GM18505 (cell line): ENCODE measurements at regions not wholly inside any gene's neighbourhood (a gene's known extent, or its start where the extent isn't known, plus 50 kb on each side); places are given as distances from the start of the nearest gene placed in this dataset.

Experiments
- ATAC-seq: cut with Tn5 transposase; IDR thresholded peaks from one replicate; pipeline ENCODE4 v1.9.1; 2021; ENCODE audit not compliant: unreplicated experiment
- POLR2A ChIP-seq: IDR thresholded peaks from 4 replicates; pipeline ENCODE4 v1.6.1; 2011; ENCODE audit warnings: borderline replicate concordance; ENCODE audit not compliant: insufficient read depth, insufficient read length; ENCODE audit errors: extremely low read depth

DNA sequence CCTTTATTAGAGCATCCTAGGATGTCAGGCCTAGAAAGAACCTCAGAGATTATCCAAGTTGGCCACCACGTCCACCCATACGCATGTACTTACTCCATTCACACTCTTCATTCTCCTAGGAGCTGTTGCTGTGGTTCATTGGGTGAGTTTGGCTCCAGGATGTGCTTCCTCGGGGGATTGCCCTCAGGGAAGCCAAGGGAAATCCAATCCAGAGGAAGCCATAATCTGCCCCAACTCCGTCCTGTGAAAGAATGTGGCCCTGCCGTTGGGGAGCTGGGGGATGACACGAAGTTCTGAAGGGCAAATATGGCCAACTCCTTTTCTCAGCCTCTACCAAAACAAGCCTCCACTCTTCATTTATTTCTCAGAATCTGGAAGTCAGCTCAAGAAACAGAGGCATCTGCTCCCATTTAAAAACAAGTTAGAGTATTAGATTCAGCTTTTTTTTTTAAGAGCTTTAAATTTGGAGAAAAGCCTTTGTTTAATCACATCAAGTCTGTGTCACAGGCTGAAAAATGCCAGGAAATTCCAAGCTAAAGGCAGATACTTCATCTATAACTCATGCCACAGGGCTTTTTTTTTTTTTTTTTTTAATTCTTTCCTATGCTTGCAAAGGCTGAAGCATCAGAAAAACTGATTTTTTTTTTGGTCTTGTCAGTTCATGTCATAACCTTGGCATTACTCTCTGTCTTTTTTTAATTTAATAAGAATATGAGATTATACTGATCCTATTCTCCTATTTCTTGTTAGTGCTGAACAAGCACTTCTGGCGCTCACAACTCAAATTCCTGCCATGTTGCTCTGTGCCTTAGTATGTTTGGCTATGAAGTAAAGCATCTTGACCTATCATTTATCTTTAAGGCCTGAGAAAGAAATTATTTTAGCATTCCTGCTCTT lies 480.9 kb upstream of the MARCKS start:
- no peak for TF ChIP-seq POLR2A
- ATAC-seq = no peak

- ATAC-seq = no peak
- no peak for TF ChIP-seq POLR2A
Measured at GRCh38 chr6:113376847-113377165, 480.3 kb upstream of the MARCKS start.

DNA sequence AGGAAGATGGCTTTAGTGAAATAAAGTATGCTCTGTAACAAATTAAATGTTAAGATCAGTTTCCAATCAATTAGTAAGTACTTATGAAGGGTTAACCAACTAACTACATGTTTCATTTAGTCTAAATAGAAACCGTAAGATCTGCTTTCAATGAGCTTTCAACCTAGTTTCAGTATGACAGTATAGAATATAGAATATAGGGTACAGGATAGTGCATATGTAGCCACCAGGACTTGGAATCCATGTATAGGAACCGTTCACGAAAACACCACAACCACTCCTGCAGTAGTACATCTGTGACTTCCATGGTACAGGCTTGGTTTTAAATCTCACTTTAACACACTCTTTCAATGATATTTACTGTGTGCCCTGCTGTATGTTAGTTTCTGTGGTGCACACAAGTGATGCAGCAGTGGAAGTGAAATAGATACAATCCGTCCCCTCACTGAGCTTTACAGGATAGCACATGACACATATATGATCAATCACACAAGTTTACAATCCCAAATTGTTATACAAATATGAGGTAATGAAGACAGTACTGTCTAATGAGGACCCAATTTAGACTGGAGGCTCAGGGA lies 479.7 kb upstream of the MARCKS start:
- TF ChIP-seq POLR2A = no peak
- ATAC-seq = peak; percentile 56

DNA sequence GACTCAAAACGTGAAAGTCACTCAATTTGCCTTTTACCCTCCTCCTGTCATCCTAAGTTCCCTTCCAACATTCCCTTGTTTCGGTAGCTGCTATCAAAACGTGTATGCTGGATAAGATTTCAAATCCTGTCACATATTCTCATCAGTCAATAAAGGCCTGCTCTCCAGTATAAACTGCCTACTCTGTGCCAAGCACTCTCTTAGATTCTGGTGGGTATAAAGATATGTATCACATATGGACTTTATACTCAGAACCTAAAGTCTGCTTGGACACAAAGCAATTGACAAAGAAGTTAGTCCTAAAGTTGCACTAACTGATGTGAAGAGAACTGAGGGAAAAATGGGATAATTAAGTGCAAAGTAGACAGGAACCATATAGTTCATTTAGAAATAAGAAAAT lies 476.6 kb upstream of the MARCKS start:
- ATAC-seq = no peak
- TF ChIP-seq POLR2A = no peak

GRCh38 chr6:113381232-113381631 lies 475.9 kb upstream of the MARCKS start:
- no peak for TF ChIP-seq POLR2A
- no peak for ATAC-seq

- TF ChIP-seq POLR2A = no peak
- ATAC-seq = peak; percentile 90
Measured at GRCh38 chr6:113381959-113382358, 475.2 kb upstream of the MARCKS start.

GRCh38 chr6:113383701-113384100 lies 473.4 kb upstream of the MARCKS start:
- no peak for ATAC-seq
- TF ChIP-seq POLR2A = no peak

GRCh38 chr6:113385020-113385431 lies 472.1 kb upstream of the MARCKS start:
- no peak for TF ChIP-seq POLR2A
- no peak for ATAC-seq

DNA sequence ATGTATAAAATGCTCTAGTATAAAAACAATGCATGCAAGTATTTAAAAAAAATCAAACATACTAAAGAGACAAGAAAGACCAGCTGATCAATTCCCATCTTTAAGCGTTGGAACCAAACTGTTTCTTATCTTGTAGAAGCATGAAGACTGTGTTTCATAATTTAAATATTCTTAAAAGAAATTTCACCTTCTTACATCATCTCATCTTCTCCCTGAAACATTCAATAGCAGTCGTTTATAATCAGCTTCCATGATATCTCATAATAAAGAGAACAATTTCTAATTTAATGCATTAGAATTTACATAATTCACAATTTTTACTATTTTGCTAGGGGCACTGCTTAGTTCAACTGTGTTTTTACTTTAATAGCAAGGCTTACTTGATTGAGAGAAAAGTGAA lies 468.1 kb upstream of the MARCKS start:
- TF ChIP-seq POLR2A = no peak
- ATAC-seq = no peak

GRCh38 chr6:113392551-113393055 lies 464.5 kb upstream of the MARCKS start:
- TF ChIP-seq POLR2A = no peak
- no peak for ATAC-seq

DNA sequence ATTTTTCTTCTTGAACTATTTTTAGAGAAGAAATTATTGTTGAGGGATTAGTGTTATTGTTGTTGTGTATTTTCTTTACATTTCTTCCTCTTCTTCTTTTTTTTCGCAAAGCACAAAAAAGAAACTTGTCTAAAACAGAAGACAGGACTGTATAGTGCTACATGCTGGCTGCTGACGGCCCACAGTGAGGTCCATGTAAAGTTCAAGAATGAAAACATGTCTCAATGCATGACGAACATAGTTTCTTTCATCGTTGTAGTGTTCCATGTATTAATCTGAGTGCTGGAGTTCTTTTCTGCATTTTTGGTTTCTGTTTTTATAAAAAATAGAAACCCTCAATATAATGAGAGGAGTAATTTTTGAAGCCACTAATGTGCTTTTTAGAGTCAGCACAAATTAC lies 462.9 kb upstream of the MARCKS start:
- TF ChIP-seq POLR2A = no peak
- ATAC-seq = no peak

DNA sequence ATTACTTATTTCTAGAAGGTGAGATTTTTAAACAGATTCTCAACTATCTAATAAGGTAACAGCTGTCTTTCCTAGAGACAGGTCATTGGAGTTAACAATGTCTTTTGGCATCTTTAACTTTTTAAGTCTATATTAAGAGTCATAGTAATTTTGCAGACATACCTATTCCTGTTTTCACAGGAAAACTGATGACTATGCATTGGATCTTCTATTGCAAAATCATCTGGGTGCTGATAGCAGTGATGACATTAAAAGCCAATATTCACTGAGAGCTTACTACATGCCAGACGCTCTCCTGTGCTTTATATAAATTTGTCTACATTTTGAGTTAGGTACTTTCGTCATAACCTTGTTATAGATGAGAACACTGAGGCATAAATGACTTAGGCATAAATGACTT lies 462.4 kb upstream of the MARCKS start:
- no peak for TF ChIP-seq POLR2A
- no peak for ATAC-seq

DNA sequence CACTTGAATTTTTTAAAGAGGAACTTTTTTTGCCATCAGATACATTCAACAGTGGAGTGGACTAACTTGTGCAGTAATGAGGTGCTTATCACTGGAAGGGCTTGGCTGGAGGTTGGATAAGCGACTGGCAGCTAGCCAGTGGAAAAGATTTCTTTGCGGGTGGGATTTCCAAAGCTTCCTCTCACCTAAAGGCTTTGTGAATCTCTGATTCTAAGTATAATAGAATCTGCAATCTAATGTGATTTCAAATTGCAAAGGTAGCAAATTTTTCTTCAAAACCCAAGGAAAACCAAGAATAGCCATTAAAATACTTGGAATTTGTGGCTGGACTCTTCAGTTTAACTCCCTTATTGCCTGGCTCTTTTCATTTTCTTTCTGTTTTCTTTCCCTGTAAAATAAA lies 460.4 kb upstream of the MARCKS start:
- no peak for ATAC-seq
- TF ChIP-seq POLR2A = no peak

DNA sequence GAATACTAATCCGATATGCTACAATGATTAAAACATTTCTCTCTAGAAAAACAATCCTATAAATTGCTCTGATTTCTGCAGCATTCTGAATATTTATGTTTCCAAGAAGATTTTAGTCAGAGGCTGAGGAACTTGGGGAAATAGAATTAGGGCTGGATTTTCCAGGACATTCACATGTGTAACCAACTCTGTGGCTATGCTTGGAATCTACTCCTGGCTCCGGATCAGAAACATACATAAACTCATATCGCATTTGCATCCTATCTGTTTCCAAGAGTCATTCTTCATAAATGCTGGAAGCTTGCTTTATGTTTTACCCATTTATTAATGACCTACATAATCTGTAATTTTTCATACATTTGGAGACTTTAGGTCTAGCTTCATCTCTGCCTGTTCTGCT lies 459.9 kb upstream of the MARCKS start:
- no peak for ATAC-seq
- no peak for TF ChIP-seq POLR2A
